Skeletal muscle satellite cell (primary cell): ENCODE measurements at regions not wholly inside any gene's neighbourhood (a gene's known extent, or its start where the extent isn't known, plus 50 kb on each side); places are given as distances from the start of the nearest gene placed in this dataset.

Experiments used
- H3K27me3 ChIP-seq: 2 replicates; pipeline ENCODE4 v1.7.0; 2013; ENCODE audit warnings: low read length; ENCODE audit not compliant: control insufficient read depth, insufficient read depth
- H3K36me3 ChIP-seq: 2 replicates; pipeline ENCODE4 v1.7.0; 2013; ENCODE audit warnings: mild to moderate bottlenecking, control low read depth, low read length; ENCODE audit not compliant: insufficient read depth
- H3K4me1 ChIP-seq: 2 replicates; pipeline ENCODE4 v1.7.0; 2013; ENCODE audit warnings: low read length; ENCODE audit not compliant: control insufficient read depth, insufficient read depth
- H3K4me2 ChIP-seq: 2 replicates; pipeline ENCODE4 v1.7.0; 2013; ENCODE audit warnings: mild to moderate bottlenecking, low read length
- H3K4me3 ChIP-seq: 2 replicates; pipeline ENCODE4 v1.7.0; 2013; ENCODE audit warnings: low read length
- H3K9ac ChIP-seq: 2 replicates; pipeline ENCODE4 v1.7.0; 2013; ENCODE audit warnings: mild to moderate bottlenecking, low read depth, low read length, moderate library complexity
- H3K9me3 ChIP-seq: replicated peaks from 2 replicates; pipeline ENCODE4 v1.7.0; 2013; ENCODE audit warnings: mild to moderate bottlenecking, control low read depth, low read length

DNA sequence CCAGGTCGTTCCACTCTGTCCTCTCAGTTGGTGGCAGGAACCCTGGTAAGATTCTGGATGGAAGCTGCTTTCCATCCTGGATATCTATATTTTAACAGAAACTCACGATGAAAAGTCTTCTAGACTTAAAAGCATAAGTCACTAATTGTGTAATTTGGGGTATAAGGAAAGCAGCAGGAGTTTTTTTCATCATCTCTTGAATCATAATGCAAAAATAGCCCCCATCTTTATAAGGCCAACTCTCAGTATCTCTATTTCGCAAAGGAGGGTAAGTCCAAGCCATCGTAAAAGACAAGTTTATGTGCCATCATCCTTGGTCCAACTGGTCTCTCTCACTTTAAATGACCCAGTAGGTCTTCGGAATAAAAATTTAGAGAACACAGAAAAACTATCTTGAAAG lies 95.1 kb downstream of the FAM50B start:
- H3K36me3 ChIP-seq = no peaks in the 10 kb centered on the region
- no peak overlapping the region for H3K4me2 ChIP-seq
- H3K4me3 ChIP-seq = no peak overlapping the region
- H3K4me1 ChIP-seq = peaks cover 11% of the 10 kb centered on the region
- no peaks in the 10 kb centered on the region for H3K9me3 ChIP-seq
- no peaks in the 10 kb centered on the region for H3K27me3 ChIP-seq
- no peak overlapping the region for H3K9ac ChIP-seq

DNA sequence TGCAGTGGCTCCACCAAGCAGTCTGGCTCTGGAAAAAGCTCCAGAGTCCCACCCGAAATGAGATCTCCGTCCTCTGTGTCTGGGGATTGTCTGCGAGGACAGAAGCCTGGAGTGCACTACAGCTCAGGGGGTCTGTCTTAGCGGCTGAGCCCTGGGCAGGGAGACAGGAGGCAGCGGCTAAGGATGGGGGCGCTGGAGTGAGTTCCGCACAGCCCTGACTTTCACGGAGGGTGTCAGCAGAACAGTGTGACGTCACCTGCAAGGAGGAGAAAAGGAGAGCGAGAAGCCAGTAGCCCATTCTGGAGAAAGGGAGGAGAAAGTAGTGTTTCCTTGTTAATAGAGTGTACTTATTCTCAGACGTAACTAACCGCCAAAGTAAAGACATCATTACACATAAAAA lies 97.6 kb downstream of the FAM50B start:
- H3K4me3 ChIP-seq = no peak overlapping the region
- H3K9me3 ChIP-seq = no peaks in the 10 kb centered on the region
- no peak overlapping the region for H3K4me2 ChIP-seq
- no peaks in the 10 kb centered on the region for H3K36me3 ChIP-seq
- H3K27me3 ChIP-seq = no peaks in the 10 kb centered on the region
- peaks cover 11% of the 10 kb centered on the region for H3K4me1 ChIP-seq
- no peak overlapping the region for H3K9ac ChIP-seq

DNA sequence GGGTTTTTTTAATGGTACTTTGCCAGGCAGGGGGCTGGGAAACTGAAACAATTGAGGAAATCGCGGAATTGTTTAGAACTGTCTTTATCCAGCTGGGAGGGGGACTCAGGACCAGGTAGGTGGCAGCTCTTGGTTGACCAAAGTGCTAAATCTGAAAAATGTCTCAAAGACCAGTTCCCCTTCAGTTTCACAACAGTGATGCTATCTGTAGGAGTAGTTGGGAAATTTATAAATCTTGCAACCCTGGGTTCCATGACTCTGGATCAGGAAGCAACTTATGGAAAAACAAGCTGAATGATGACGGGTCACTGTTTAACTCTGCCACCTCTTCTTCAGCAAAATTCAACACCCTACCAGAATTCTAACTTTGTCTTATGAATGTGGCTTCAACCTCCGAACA lies 99.7 kb downstream of the FAM50B start:
- H3K27me3 ChIP-seq = no peaks in the 10 kb centered on the region
- no peak overlapping the region for H3K9ac ChIP-seq
- no peaks in the 10 kb centered on the region for H3K36me3 ChIP-seq
- H3K4me1 ChIP-seq = peaks cover 11% of the 10 kb centered on the region
- H3K4me2 ChIP-seq = no peak overlapping the region
- H3K9me3 ChIP-seq = no peaks in the 10 kb centered on the region
- H3K4me3 ChIP-seq = no peak overlapping the region

DNA sequence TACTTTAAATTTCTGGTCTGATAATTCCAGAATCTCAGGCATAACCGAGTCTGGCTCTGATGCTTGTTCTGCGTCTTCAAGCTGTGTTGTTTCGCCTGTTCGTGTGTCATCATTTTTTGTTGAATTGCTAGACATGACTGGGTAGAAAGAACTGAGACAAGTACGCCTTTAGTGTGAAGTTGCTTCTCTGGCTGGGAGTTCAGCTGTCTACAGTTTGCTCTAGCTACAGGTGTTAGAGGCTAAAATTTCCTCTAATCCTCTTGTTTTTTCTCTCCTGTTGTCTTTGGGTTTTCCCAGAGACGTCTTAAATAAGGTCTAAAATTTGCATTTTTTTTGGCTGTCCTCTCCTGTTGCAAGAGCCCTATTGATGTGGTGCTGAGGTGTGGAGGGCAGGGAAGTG lies 100.3 kb downstream of the FAM50B start:
- Histone ChIP-seq H3K4me1 (peaks cover 11% of the 10 kb centered on the region), H3K4me2 (no peak overlapping the region), H3K4me3 (no peak overlapping the region), H3K9me3 (no peaks in the 10 kb centered on the region), H3K27me3 (no peaks in the 10 kb centered on the region), H3K36me3 (no peaks in the 10 kb centered on the region), H3K9ac (no peak overlapping the region)

DNA sequence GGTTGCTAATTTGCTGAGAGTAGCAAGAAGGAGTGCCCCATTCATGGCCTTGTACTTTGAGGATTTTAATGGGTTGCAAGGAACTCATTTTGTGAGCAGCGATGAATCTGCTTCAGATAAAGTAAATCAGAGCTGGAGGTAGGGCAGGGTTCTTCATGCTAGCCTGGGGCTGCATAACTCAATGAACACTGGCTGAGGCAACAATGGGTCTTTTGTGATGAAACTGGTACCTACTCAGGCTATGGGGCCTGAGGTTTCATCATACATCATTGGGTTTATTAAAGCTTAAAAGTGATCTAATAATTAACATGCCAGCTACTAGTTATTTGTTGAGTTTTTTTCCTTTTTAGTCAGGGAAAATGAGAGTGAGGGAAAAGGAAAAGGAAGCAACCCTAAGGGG lies 106.9 kb downstream of the FAM50B start:
- Histone ChIP-seq H3K36me3 (no peaks in the 10 kb centered on the region), H3K4me1 (peaks cover 6% of the 10 kb centered on the region), H3K4me3 (no peak overlapping the region), H3K27me3 (no peaks in the 10 kb centered on the region), H3K4me2 (no peak overlapping the region), H3K9me3 (no peaks in the 10 kb centered on the region), H3K9ac (no peak overlapping the region)

DNA sequence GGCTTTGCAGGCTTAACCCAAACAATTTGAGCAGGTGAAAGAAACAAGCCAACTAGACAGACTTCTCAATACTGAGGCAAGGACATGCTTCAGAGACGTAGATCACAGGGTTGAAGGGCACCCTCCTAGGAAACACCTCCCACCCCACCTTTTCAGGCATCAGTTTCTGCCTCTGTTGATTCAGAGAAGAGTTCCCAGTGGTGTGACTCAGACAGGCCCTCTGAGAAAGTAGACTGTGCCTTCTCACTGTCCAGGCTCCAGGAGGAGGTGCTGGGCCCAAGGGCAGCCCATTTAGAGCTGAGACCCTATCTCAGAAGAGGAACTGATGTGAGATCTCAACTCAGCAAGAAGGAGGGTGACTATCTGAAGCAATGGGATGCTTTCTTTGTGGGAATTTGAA lies 108.1 kb downstream of the FAM50B start:
- no peaks in the 10 kb centered on the region for H3K36me3 ChIP-seq
- no peaks in the 10 kb centered on the region for H3K27me3 ChIP-seq
- no peak overlapping the region for H3K4me2 ChIP-seq
- peaks cover 17% of the 10 kb centered on the region for H3K4me1 ChIP-seq
- H3K4me3 ChIP-seq = no peak overlapping the region
- no peaks in the 10 kb centered on the region for H3K9me3 ChIP-seq
- no peak overlapping the region for H3K9ac ChIP-seq

DNA sequence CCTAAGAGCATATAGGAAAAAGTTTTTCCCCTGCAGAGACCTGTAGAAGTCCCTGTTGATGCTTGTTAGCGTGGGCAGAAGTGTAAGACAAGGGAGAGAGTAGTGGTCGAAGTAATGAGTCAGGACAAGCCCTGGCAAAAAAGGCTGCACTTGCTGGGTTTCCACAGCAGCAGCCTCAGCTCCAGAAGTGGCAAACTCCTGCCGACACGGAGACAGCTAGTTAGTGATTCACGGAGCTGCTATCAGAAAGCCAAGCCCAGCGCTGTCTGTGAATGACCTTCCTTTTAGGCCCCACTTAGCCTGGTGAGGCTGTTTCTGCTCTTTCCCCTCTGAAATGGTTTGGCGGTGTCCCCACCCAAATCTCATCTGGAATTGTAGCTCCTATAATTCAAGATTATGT lies 109.1 kb downstream of the FAM50B start:
- no peak overlapping the region for H3K9ac ChIP-seq
- H3K4me1 ChIP-seq = peaks cover 22% of the 10 kb centered on the region
- H3K27me3 ChIP-seq = no peaks in the 10 kb centered on the region
- no peaks in the 10 kb centered on the region for H3K36me3 ChIP-seq
- no peaks in the 10 kb centered on the region for H3K9me3 ChIP-seq
- H3K4me2 ChIP-seq = no peak overlapping the region
- H3K4me3 ChIP-seq = no peak overlapping the region

DNA sequence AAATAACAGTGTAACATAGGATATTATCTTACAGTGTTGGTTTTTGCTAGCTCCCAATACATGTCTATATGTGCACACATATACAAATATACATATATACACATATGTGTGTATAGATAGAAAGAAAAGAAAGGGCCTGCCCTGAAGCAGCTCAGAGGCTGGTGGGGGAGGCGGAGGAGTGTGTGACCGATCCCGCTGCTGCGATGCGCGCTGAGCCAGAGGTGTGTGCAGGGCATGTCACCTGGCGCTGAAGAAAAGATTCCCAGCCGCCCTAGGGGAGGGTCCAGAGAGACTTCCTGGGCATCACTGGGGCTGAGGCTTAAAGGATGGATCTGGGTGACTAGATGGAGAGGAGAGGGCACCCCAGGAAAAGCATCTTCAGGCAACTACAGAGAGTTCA lies 110.2 kb downstream of the FAM50B start:
- Histone ChIP-seq H3K27me3 (no peaks in the 10 kb centered on the region), H3K9me3 (no peaks in the 10 kb centered on the region), H3K9ac (no peak overlapping the region), H3K36me3 (no peaks in the 10 kb centered on the region), H3K4me1 (peaks cover 22% of the 10 kb centered on the region), H3K4me3 (no peak overlapping the region), H3K4me2 (no peak overlapping the region)

DNA sequence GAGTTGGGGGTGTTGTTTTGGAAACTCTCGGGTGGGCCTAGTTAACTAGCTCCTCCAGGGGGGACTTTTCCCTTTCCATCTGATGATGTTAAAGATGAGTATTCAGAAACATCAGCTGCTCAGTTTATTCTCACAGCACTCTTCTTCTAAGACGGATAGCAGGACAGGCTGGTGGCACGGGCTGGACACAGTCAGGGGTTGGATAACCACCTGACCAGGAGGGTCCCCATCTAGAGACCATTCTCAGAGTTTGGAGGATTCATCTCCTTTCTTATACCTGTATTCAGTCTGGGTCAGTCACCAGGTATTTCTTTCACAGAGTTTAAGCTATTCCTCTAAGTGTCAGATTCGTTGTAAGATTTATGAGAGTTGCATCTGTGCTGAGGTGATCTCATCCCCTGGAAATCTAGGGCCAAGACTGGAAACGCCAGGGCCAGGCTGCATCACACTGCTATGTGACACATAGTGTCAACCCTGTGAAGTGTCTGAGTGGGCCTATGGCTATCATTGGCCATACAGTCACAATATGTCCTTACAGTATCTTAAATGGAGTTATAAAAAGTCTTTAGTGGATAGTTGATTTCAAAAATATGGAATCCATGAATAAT lies 111.7 kb downstream of the FAM50B start:
- Histone ChIP-seq H3K4me3 (no peak overlapping the region), H3K9ac (no peak overlapping the region), H3K9me3 (no peaks in the 10 kb centered on the region), H3K4me1 (peaks cover 25% of the 10 kb centered on the region), H3K36me3 (no peaks in the 10 kb centered on the region), H3K4me2 (no peak overlapping the region), H3K27me3 (no peaks in the 10 kb centered on the region)

DNA sequence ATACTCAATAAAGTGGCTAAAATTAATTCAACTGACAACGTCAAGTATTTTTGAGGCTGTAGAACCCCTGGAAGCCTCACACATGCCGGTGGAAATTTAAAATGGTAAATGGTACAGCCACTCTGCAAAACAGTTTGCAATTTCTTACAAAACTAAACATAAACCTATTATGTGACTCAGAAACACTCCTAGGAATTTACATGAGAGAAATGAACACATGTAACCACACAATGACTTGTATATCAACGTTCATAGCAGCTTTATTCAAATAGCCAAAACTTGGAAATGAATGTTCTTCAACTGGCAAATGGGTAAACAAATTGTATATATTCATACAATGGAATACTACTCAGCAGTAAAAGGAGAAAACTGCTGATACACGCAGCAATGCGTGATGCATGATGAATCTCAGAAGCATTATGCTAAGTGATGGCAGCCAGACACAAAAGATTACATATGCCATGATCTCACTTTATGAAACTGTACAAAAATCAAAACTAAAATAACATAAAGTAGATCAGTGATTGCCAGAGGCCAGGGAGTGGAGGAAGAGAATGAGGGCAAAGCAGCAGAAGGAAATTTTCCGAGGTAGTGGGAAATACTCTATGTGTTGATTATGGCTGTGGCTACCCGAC lies 112.5 kb downstream of the FAM50B start:
- H3K4me3 ChIP-seq = no peak overlapping the region
- peaks cover 25% of the 10 kb centered on the region for H3K4me1 ChIP-seq
- H3K9ac ChIP-seq = no peak overlapping the region
- no peak overlapping the region for H3K4me2 ChIP-seq
- no peaks in the 10 kb centered on the region for H3K27me3 ChIP-seq
- H3K36me3 ChIP-seq = no peaks in the 10 kb centered on the region
- H3K9me3 ChIP-seq = no peaks in the 10 kb centered on the region

DNA sequence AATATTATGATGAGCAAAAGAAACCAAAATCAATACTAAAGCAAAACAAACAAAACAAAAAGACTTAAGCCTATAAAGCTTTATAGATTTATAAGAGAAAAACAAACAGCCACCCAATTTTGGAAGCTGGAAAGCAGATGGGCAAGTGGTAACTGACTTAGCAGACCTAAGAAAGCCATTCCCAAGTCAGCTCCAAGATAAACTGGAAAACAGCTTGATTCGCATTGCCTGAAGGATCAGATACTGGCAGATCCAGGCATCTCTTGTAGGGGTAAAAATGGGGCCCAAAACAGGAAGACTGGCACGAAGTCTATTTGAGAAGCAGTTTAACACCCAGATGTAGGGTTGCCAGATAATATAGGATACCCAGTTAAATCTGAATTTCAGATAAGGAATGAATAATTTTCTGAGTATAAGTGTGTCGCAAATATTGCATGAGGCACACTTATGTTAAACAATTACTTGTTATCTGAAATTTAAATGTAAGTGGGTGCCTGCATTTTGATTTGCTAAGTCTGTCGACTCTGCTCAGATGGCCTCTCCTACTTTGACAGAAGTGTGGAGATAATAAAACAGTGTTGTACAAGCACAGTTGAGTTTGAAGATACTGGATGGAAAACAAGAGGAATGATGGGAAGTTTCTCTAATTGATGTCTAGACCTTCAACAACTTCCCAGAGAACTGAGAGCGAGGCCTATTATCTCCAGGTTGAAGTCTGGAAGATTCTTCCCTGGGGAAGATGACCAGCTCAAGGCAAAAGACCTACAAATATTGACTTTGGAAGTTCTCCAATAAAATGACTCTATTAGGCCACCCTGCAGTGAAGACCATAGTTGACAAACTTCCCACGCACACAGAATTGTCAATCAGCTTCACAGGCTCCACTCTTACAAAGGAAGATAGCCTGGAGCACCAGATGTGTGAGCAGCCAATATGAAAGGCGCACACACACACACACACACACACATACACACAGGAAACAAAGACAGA lies 113.4 kb downstream of the FAM50B start:
- peaks cover 25% of the 10 kb centered on the region for H3K4me1 ChIP-seq
- H3K4me2 ChIP-seq = no peak overlapping the region
- no peaks in the 10 kb centered on the region for H3K9me3 ChIP-seq
- H3K4me3 ChIP-seq = no peak overlapping the region
- H3K27me3 ChIP-seq = no peaks in the 10 kb centered on the region
- no peaks in the 10 kb centered on the region for H3K36me3 ChIP-seq
- no peak overlapping the region for H3K9ac ChIP-seq
